ENCODE measurements at regions not wholly inside any gene's neighbourhood (a gene's known extent, or its start where the extent isn't known, plus 50 kb on each side); places are given as distances from the start of the nearest gene placed in this dataset.
A peak's percentile ranks its signal among the peaks of the same experiment; 100 is the strongest.

- no peak overlapping the region for H3K4me3 ChIP-seq (ENCODE audit: low read depth, low read length)
- DNase-seq (ENCODE audit: low read depth), result no peak
- no peak for TF ChIP-seq CTCF (IDR thresholded peaks at IDR 0.05; ENCODE audit: control insufficient read depth, extremely low read depth, insufficient read depth)
These were observed 657.6 kb upstream of the ZNF608 start for GRCh38 chr5:125404056-125404455.

GRCh38 chr5:125408448-125409233 lies 662.2 kb upstream of the ZNF608 start:
- TF ChIP-seq CTCF (IDR thresholded peaks at IDR 0.05; ENCODE audit: control insufficient read depth, extremely low read depth, insufficient read depth), result no peak
- DNase-seq (ENCODE audit: low read depth), result no peak
- no peak overlapping the region for H3K4me3 ChIP-seq (ENCODE audit: low read depth, low read length)

- DNase-seq (ENCODE audit: low read depth), result peak; percentile 72
- H3K4me3 ChIP-seq (ENCODE audit: low read depth, low read length), result no peak overlapping the region
- TF ChIP-seq CTCF (IDR thresholded peaks at IDR 0.05; ENCODE audit: control insufficient read depth, extremely low read depth, insufficient read depth), result no peak
These were observed 662.9 kb upstream of the ZNF608 start for GRCh38 chr5:125409234-125409860.

GRCh38 chr5:125409861-125410536 lies 663.6 kb upstream of the ZNF608 start:
- no peak for TF ChIP-seq CTCF (IDR thresholded peaks at IDR 0.05; ENCODE audit: control insufficient read depth, extremely low read depth, insufficient read depth)
- no peak overlapping the region for H3K4me3 ChIP-seq (ENCODE audit: low read depth, low read length)
- no peak for DNase-seq (ENCODE audit: low read depth)

- DNase-seq (ENCODE audit: low read depth), result no peak
- TF ChIP-seq CTCF (IDR thresholded peaks at IDR 0.05; ENCODE audit: control insufficient read depth, extremely low read depth, insufficient read depth), result no peak
- H3K4me3 ChIP-seq (ENCODE audit: low read depth, low read length), result no peak overlapping the region
These were observed 664.2 kb upstream of the ZNF608 start for GRCh38 chr5:125410537-125411070.

GRCh38 chr5:125411071-125411743 lies 664.8 kb upstream of the ZNF608 start:
- H3K4me3 ChIP-seq (ENCODE audit: low read depth, low read length), result no peak overlapping the region
- no peak for DNase-seq (ENCODE audit: low read depth)
- no peak for TF ChIP-seq CTCF (IDR thresholded peaks at IDR 0.05; ENCODE audit: control insufficient read depth, extremely low read depth, insufficient read depth)

Data from LNCaP clone FGC (cell line).